HL-60 (cell line): ENCODE measurements at regions not wholly inside any gene's neighbourhood (a gene's known extent, or its start where the extent isn't known, plus 50 kb on each side); places are given as distances from the start of the nearest gene placed in this dataset.

Experiments used
- DNase-seq, 2 experiments: peaks; one replicate each; pipeline ENCODE4 v3.0.0-alpha.2; 2010 to 2020; ENCODE audit warnings: low read depth in 1 of 2, low spot score in 1 of 2
- H3K27ac ChIP-seq: fragments of 250-450 bp; sonication (Bioruptor Pico); replicated peaks from 2 replicates; pipeline ENCODE4 v1.5.1; 2020; ENCODE audit warnings: mild to moderate bottlenecking, moderate library complexity
- H3K27me3 ChIP-seq: fragments of 250-450 bp; sonication (Bioruptor Pico); 2 replicates; pipeline ENCODE4 v1.5.1; 2021; ENCODE audit warnings: mild to moderate bottlenecking, moderate library complexity; ENCODE audit not compliant: insufficient read depth, poor library complexity, severe bottlenecking
- H3K4me3 ChIP-seq: replicated peaks from 2 replicates; pipeline ENCODE4 v1.5.1; 2011; ENCODE audit warnings: mild to moderate bottlenecking, control low read depth, low read length; ENCODE audit not compliant: insufficient read depth
- CTCF ChIP-seq: IDR thresholded peaks from one replicate; pipeline ENCODE4 v1.5.1; 2011; ENCODE audit warnings: low read length, control low read depth, inconsistent platforms; ENCODE audit not compliant: insufficient read depth
- GABPA ChIP-seq: IDR thresholded peaks from 2 replicates; pipeline ENCODE4 v1.6.1; 2012; ENCODE audit warnings: low read depth
- POLR2AphosphoS5 ChIP-seq: IDR thresholded peaks from 2 replicates; pipeline ENCODE4 v1.6.1; 2012; ENCODE audit warnings: low read depth
- REST ChIP-seq: IDR thresholded peaks from 2 replicates; pipeline ENCODE4 v1.6.1; 2012; ENCODE audit warnings: low read depth; ENCODE audit not compliant: insufficient replicate concordance
- SPI1 ChIP-seq: IDR thresholded peaks from 2 replicates; pipeline ENCODE4 v1.6.1; 2012; ENCODE audit warnings: low read depth, mild to moderate bottlenecking, borderline replicate concordance

GRCh38 chr12:59005193-59005955 is 85.1 kb upstream of the LRIG3 start:
- no peak for DNase-seq
- TF ChIP-seq SPI1, result no peak
- TF ChIP-seq CTCF, result no peak
- no peak for TF ChIP-seq GABPA
- no peak for TF ChIP-seq REST
- TF ChIP-seq POLR2AphosphoS5, result no peak
- Histone ChIP-seq H3K27ac (no peak overlapping the region), H3K27me3 (no peaks in the 10 kb centered on the region), H3K4me3 (no peak overlapping the region)

GRCh38 chr12:59004456-59004855 is 84.2 kb upstream of the LRIG3 start:
- no peak overlapping the region for H3K4me3 ChIP-seq
- TF ChIP-seq POLR2AphosphoS5, result no peak
- no peak for TF ChIP-seq GABPA
- no peak for TF ChIP-seq CTCF

GRCh38 chr12:58995666-58996363 is 75.5 kb upstream of the LRIG3 start:
- Histone ChIP-seq H3K27ac (no peak overlapping the region), H3K4me3 (no peak overlapping the region), H3K27me3 (no peaks in the 10 kb centered on the region)
- no peak for DNase-seq
- TF ChIP-seq REST (no peak), POLR2AphosphoS5 (no peak), GABPA (no peak), CTCF (no peak), SPI1 (no peak)

More at GRCh38 chr12:59004456-59004855, 84.2 kb upstream of the LRIG3 start:
- no peak for DNase-seq
- Histone ChIP-seq H3K27ac (no peak overlapping the region), H3K27me3 (no peaks in the 10 kb centered on the region)
